ACC112 (cell line): ENCODE measurements at regions not wholly inside any gene's neighbourhood (a gene's known extent, or its start where the extent isn't known, plus 50 kb on each side); places are given as distances from the start of the nearest gene placed in this dataset.

Experiments used
- H2AFZ ChIP-seq: fragments of 200-600 bp; sonication (generic); one replicate; pipeline ENCODE4 v1.6.0; 2017; ENCODE audit warnings: antibody characterized with exemption, low read length; ENCODE audit not compliant: unreplicated experiment
- H3K27ac ChIP-seq: fragments of 200-600 bp; sonication (generic); 2 replicates; pipeline ENCODE4 v1.5.1; 2014; ENCODE audit warnings: low read depth, mild to moderate bottlenecking, antibody characterized with exemption, low read length, moderate library complexity
- H3K27me3 ChIP-seq: fragments of 200-600 bp; sonication (generic); 2 replicates; pipeline ENCODE4 v1.6.1; 2014; ENCODE audit warnings: mild to moderate bottlenecking, antibody characterized with exemption, low read length, moderate library complexity, mixed read lengths; ENCODE audit not compliant: insufficient read depth
- H3K36me3 ChIP-seq: fragments of 200-600 bp; sonication (generic); 2 replicates; pipeline ENCODE4 v1.6.1; 2016; ENCODE audit warnings: mild to moderate bottlenecking, antibody characterized with exemption, low read length, moderate library complexity, mixed read lengths; ENCODE audit not compliant: insufficient read depth
- H3K4me1 ChIP-seq: fragments of 200-600 bp; sonication (generic); one replicate; pipeline ENCODE4 v1.6.1; 2016; ENCODE audit warnings: low read length, mixed read lengths; ENCODE audit not compliant: insufficient read depth, unreplicated experiment, control insufficient read depth
- H3K4me3 ChIP-seq: fragments of 200-600 bp; sonication (generic); 2 replicates; pipeline ENCODE4 v1.5.1; 2014; ENCODE audit warnings: mild to moderate bottlenecking, low read depth, low read length
- H3K79me2 ChIP-seq: fragments of 200-600 bp; sonication (generic); one replicate; pipeline ENCODE4 v1.6.0; 2016; ENCODE audit warnings: low read length; ENCODE audit not compliant: control insufficient read depth, unreplicated experiment, insufficient read depth

DNA sequence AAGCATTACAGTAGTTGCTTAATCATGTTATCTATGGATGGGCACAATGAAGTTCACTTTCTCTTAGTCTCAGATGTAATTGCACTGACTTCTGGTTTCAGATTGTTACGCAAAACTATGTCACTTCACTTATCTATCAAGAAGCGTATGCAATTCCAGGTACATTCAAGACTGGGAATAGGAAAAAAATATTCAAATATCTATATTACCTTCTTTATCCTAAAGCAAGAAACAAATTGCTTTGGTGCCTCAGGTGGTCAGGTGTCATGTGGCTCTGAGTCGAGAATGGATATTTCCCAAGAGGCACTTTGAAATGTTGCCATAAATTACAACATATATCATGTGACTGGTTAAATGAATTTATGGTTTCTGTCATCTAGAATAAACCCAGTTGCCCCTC lies 318.6 kb downstream of the SS18 start:
- Histone ChIP-seq H3K36me3 (no peaks in the 10 kb centered on the region), H3K27ac (no peak overlapping the region), H3K4me1 (no peaks in the 10 kb centered on the region), H3K79me2 (no peaks in the 10 kb centered on the region), H3K4me3 (no peak overlapping the region), H3K27me3 (peaks cover 3% of the 10 kb centered on the region; the same call in 1 of the 2 replicates), H2AFZ (no peak overlapping the region)

- H3K36me3 ChIP-seq, result no peaks in the 10 kb centered on the region
- no peak overlapping the region for H2AFZ ChIP-seq
- no peaks in the 10 kb centered on the region for H3K79me2 ChIP-seq
- no peak overlapping the region for H3K4me3 ChIP-seq
- no peak overlapping the region for H3K27ac ChIP-seq
- H3K27me3 ChIP-seq, result peaks cover 3% of the 10 kb centered on the region; the same call in 1 of the 2 replicates
- H3K4me1 ChIP-seq, result no peaks in the 10 kb centered on the region
Measured at GRCh38 chr18:25764777-25765176, 325.6 kb downstream of the SS18 start.

- no peaks in the 10 kb centered on the region for H3K27me3 ChIP-seq
- no peak overlapping the region for H2AFZ ChIP-seq
- H3K79me2 ChIP-seq, result no peaks in the 10 kb centered on the region
- no peak overlapping the region for H3K27ac ChIP-seq
- H3K4me1 ChIP-seq, result no peaks in the 10 kb centered on the region
- no peak overlapping the region for H3K4me3 ChIP-seq
- no peaks in the 10 kb centered on the region for H3K36me3 ChIP-seq
Measured at GRCh38 chr18:25759111-25759510, 331.3 kb downstream of the SS18 start.

DNA sequence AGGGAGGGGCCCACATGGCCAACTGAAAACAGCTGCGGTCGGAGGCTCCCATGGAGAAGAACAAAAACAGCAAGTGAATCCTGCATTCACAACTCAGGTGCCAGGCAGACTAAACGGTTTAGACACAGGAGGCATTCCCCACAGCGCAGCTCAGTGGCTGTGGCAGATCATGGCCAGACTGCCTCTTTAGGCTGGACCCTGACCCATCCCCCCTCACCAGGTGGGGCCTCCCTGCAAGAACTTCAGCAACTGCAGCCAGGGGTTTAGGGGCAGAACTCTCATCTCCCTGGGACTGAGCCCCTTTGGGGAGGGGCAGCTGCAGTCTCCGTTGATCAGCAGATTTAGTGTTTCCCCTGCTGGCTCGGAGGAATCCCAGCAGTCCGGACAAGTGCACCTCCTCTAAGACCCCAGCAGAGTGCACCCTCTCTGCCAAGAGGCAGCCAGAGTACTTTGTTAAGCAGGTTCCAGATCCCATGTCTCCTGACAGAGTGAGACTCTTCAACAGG lies 346.7 kb downstream of the SS18 start:
- Histone ChIP-seq H3K36me3 (no peaks in the 10 kb centered on the region), H3K79me2 (no peaks in the 10 kb centered on the region), H2AFZ (no peak overlapping the region), H3K4me3 (no peak overlapping the region), H3K27ac (no peak overlapping the region), H3K27me3 (0 out of 2 replicates have a peak, but pooled peaks cover 3% of the 10 kb centered on the region), H3K4me1 (no peaks in the 10 kb centered on the region)

DNA sequence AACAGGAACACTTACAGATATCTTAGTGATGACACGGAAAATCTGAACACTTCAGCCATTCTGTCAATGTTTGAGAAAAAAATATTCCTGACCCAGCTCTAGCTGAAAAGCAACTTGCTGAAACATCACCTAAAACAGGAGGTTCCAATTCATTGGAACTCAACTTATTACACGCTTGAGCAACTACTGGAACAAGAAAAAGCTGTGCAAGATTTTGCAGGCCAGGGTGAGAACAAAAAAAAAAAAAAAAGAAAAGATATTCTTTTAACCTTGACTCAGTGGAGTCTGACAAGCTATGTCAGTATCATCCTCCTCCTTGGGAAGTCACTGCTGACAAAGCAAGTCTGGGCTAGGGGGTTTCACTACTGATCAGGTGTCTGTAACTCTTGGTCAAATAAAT lies 351.0 kb downstream of the SS18 start:
- no peaks in the 10 kb centered on the region for H3K79me2 ChIP-seq
- no peak overlapping the region for H2AFZ ChIP-seq
- H3K27ac ChIP-seq, result no peak overlapping the region
- no peaks in the 10 kb centered on the region for H3K4me1 ChIP-seq
- H3K27me3 ChIP-seq, result peaks cover 11% of the 10 kb centered on the region; the same call in 1 of the 2 replicates
- no peak overlapping the region for H3K4me3 ChIP-seq
- no peaks in the 10 kb centered on the region for H3K36me3 ChIP-seq

GRCh38 chr18:25737710-25738311 lies 352.6 kb downstream of the SS18 start:
- Histone ChIP-seq H3K4me1 (no peaks in the 10 kb centered on the region), H3K27me3 (peaks cover 12% of the 10 kb centered on the region; the same call in 1 of the 2 replicates), H3K27ac (no peak overlapping the region), H3K79me2 (no peaks in the 10 kb centered on the region), H3K4me3 (no peak overlapping the region), H2AFZ (no peak overlapping the region), H3K36me3 (no peaks in the 10 kb centered on the region)

GRCh38 chr18:25736516-25736915 lies 353.9 kb downstream of the SS18 start:
- H3K27ac ChIP-seq, result no peak overlapping the region
- no peaks in the 10 kb centered on the region for H3K36me3 ChIP-seq
- H2AFZ ChIP-seq, result no peak overlapping the region
- peaks cover 10% of the 10 kb centered on the region; the same call in 1 of the 2 replicates for H3K27me3 ChIP-seq
- H3K4me1 ChIP-seq, result no peaks in the 10 kb centered on the region
- no peak overlapping the region for H3K4me3 ChIP-seq
- no peaks in the 10 kb centered on the region for H3K79me2 ChIP-seq

GRCh38 chr18:25735459-25735858 lies 355.0 kb downstream of the SS18 start:
- Histone ChIP-seq H2AFZ (no peak overlapping the region), H3K79me2 (no peaks in the 10 kb centered on the region), H3K27me3 (peaks cover 14% of the 10 kb centered on the region; the same call in 1 of the 2 replicates), H3K4me1 (no peaks in the 10 kb centered on the region), H3K27ac (no peak overlapping the region), H3K4me3 (no peak overlapping the region), H3K36me3 (no peaks in the 10 kb centered on the region)

DNA sequence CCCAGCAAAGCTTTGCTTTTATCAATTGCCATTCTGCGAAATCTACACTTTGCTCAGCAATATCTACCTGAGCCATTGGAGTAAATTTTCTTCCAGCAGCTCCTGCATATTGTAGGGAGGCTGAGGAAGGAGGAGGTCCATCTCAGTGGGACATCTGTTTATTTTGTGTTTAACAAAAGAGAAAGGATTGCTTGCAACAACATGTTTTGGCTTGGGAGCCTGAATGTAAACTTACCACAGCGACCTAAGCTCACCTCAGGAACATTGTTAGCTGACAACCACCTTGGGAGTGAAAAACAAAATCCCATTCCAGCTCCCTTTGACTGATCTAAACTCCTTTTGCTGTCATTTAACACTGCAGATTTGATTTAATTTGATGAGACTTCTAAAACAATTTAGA lies 356.1 kb downstream of the SS18 start:
- Histone ChIP-seq H3K27ac (no peak overlapping the region), H3K27me3 (peaks cover 14% of the 10 kb centered on the region; the same call in 1 of the 2 replicates), H2AFZ (no peak overlapping the region)

GRCh38 chr18:25732862-25733261 lies 357.6 kb downstream of the SS18 start:
- Histone ChIP-seq H3K4me3 (no peak overlapping the region), H3K79me2 (no peaks in the 10 kb centered on the region), H3K4me1 (no peaks in the 10 kb centered on the region), H3K27me3 (peaks cover 14% of the 10 kb centered on the region; the same call in 1 of the 2 replicates), H3K27ac (no peak overlapping the region), H3K36me3 (no peaks in the 10 kb centered on the region), H2AFZ (no peak overlapping the region)

More for the DNA sequence above, 356.1 kb downstream of the SS18 start:
- Histone ChIP-seq H3K4me3 (no peak overlapping the region), H3K36me3 (no peaks in the 10 kb centered on the region), H3K79me2 (no peaks in the 10 kb centered on the region), H3K4me1 (no peaks in the 10 kb centered on the region)

DNA sequence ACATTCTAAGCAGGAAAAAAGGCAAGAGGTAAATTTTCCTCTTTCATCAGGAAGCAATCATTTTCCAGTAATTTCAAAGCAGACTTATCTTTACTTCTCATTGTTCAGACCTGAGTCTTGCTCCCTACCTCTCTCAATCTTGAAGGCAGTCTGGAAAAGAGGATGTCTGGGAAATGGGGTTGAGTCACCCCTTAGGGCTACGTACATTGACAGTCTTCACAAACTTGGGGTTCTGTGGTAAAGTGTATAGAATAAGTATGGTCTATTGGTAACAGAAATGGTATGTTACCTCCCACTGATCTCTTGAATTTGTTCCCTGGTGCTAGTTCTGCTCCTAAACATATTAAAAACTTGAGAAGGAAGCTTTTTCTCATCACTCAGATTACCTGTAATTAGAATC lies 361.3 kb downstream of the SS18 start:
- Histone ChIP-seq H3K4me3 (no peak overlapping the region), H3K79me2 (no peaks in the 10 kb centered on the region), H3K36me3 (no peaks in the 10 kb centered on the region), H3K27ac (no peak overlapping the region), H2AFZ (no peak overlapping the region), H3K27me3 (0 out of 2 replicates have a peak, but pooled peaks cover 4% of the 10 kb centered on the region), H3K4me1 (no peaks in the 10 kb centered on the region)
